H1 (cell line): ENCODE measurements at regions not wholly inside any gene's neighbourhood (a gene's known extent, or its start where the extent isn't known, plus 50 kb on each side); places are given as distances from the start of the nearest gene placed in this dataset.

ENCODE experiments used
- CTCF ChIA-PET: fragments of 300-600 bp; sonication (Branson Sonifier 250); formaldehyde crosslinking; loops from one replicate; lab custom pipeline; 2021; ENCODE audit not compliant: partially characterized antibody; lab: Charles Lee
- POLR2A ChIA-PET: fragments of 300-600 bp; sonication (Branson Sonifier 250); formaldehyde crosslinking; loops from one replicate; lab custom pipeline; 2021; ENCODE audit warnings: inconsistent platforms; ENCODE audit not compliant: partially characterized antibody; lab: Charles Lee
- DNase-seq, 2 experiments: peaks; one replicate each; pipeline versions ENCODE4 v3.0.0 to v3.0.0-alpha.2; 2010 to 2022; ENCODE audit warnings: low spot score in 2 of 2, low read depth in 1 of 2, mixed read lengths in 1 of 2
- FAIRE-seq: peaks from 2 replicates; lab custom pipeline; 2011; peaks lifted over from hg19 to GRCh38; lab: Jason Lieb, UNC
- H2AFZ ChIP-seq: 2 replicates; pipeline ENCODE4 v1.8.1; 2012; ENCODE audit warnings: low read length, inconsistent platforms
- H2AK5ac ChIP-seq: 2 replicates; pipeline ENCODE4 v1.6.1; 2013; ENCODE audit warnings: low read depth, low read length
- H2BK120ac ChIP-seq: replicated peaks from 2 replicates; pipeline ENCODE3; 2013; ENCODE audit warnings: low read depth, low read length, inconsistent platforms
- H2BK12ac ChIP-seq: 2 replicates; pipeline ENCODE4 v1.6.1; 2013; ENCODE audit warnings: low read depth, low read length
- H2BK15ac ChIP-seq: 2 replicates; pipeline ENCODE4 v1.6.1; 2013; ENCODE audit warnings: low read length
- H2BK20ac ChIP-seq: 2 replicates; pipeline ENCODE4 v1.6.1; 2013; ENCODE audit warnings: low read length
- H2BK5ac ChIP-seq: 2 replicates; pipeline ENCODE4 v1.6.1; 2013; ENCODE audit warnings: low read depth, low read length
- H3K14ac ChIP-seq: 2 replicates; pipeline ENCODE4 v1.6.1; 2013; ENCODE audit warnings: inconsistent platforms; ENCODE audit not compliant: insufficient read length
- H3K18ac ChIP-seq: 2 replicates; pipeline ENCODE4 v1.6.1; 2013; ENCODE audit warnings: low read length; ENCODE audit errors: extremely low read depth
- H3K23ac ChIP-seq: 2 replicates; pipeline ENCODE4 v1.6.1; 2013; ENCODE audit warnings: inconsistent platforms; ENCODE audit not compliant: insufficient read length
- H3K23me2 ChIP-seq: 2 replicates; pipeline ENCODE4 v1.6.1; 2013; ENCODE audit warnings: low read depth, low read length
- H3K27ac ChIP-seq: 2 replicates; pipeline ENCODE4 v1.6.1; 2011; ENCODE audit warnings: low read depth, low read length, inconsistent platforms
- H3K27me3 ChIP-seq, 4 experiments: replicated peaks in 1 of 4; 1 replicate in 1 of 4; 2 replicates in 3 of 4; pipeline versions ENCODE4 v1.6.1 to v1.8.1; 2011 to 2013; ENCODE audit warnings: low read length in 3 of 4, mild to moderate bottlenecking in 3 of 4, inconsistent platforms in 2 of 4, mixed read lengths in 2 of 4, moderate library complexity in 1 of 4; ENCODE audit not compliant: control insufficient read depth in 3 of 4, insufficient read depth in 3 of 4; ENCODE audit errors: extremely low read depth in 1 of 4
- H3K36me3 ChIP-seq, 4 experiments: 2 replicates each; pipeline versions ENCODE4 v1.6.1 to v1.8.1; 2011 to 2013; ENCODE audit warnings: mild to moderate bottlenecking in 4 of 4, low read length in 3 of 4, moderate library complexity in 2 of 4, control low read depth in 1 of 4, inconsistent platforms in 1 of 4; ENCODE audit not compliant: insufficient read depth in 4 of 4, control insufficient read depth in 2 of 4
- H3K4ac ChIP-seq: replicated peaks from 2 replicates; pipeline ENCODE3; 2013; ENCODE audit warnings: low read length, low read depth, mixed read lengths, inconsistent platforms; ENCODE audit not compliant: insufficient read length
- H3K4me1 ChIP-seq, 4 experiments: replicated peaks in 1 of 4; 1 replicate in 1 of 4; 2 replicates in 3 of 4; pipeline versions ENCODE4 v1.6.1 to v1.8.1; 2011 to 2013; ENCODE audit warnings: low read length in 3 of 4, inconsistent platforms in 2 of 4, mixed read lengths in 1 of 4; ENCODE audit not compliant: insufficient read depth in 4 of 4, control insufficient read depth in 3 of 4
- H3K4me2 ChIP-seq, 2 experiments: 2 replicates each; pipeline versions ENCODE4 v1.6.1 to v1.8.1; 2011 to 2013; ENCODE audit warnings: low read depth in 2 of 2, low read length in 2 of 2, control low read depth in 1 of 2, inconsistent platforms in 1 of 2, mild to moderate bottlenecking in 1 of 2; ENCODE audit not compliant: insufficient read depth in 1 of 2
- H3K4me3 ChIP-seq, 4 experiments: fragments of 200-600, 300-600 bp in 1 of 4; sonication (generic), shearing (Covaris generic), sonication (Bioruptor Twin) in 1 of 4; 2 replicates each; pipeline versions ENCODE4 v1.5.1 to v1.8.1; 2011 to 2016; ENCODE audit warnings: low read length in 4 of 4, low read depth in 3 of 4, control low read depth in 2 of 4, inconsistent platforms in 2 of 4, mild to moderate bottlenecking in 2 of 4, mixed read lengths in 1 of 4, moderate library complexity in 1 of 4; ENCODE audit not compliant: insufficient read depth in 2 of 4; ENCODE audit errors: extremely low read depth in 1 of 4
- H3K56ac ChIP-seq: replicated peaks from 2 replicates; pipeline ENCODE3; 2013; ENCODE audit warnings: low read depth, mild to moderate bottlenecking, mixed read lengths, low read length, inconsistent platforms; ENCODE audit not compliant: insufficient read length
- H3K79me1 ChIP-seq: 2 replicates; pipeline ENCODE4 v1.6.1; 2013; ENCODE audit warnings: low read depth, low read length, control low read depth
- H3K79me2 ChIP-seq, 2 experiments: 2 replicates each; pipeline versions ENCODE4 v1.6.1 to v1.8.1; 2012 to 2013; ENCODE audit warnings: low read length in 2 of 2, mild to moderate bottlenecking in 2 of 2, inconsistent platforms in 1 of 2; ENCODE audit not compliant: insufficient read depth in 2 of 2, control insufficient read depth in 1 of 2
- H3K9ac ChIP-seq, 4 experiments: replicated peaks in 1 of 4; 1 replicate in 1 of 4; 2 replicates in 3 of 4; pipeline versions ENCODE4 v1.6.1 to v1.8.1; 2011 to 2013; ENCODE audit warnings: low read depth in 3 of 4, low read length in 3 of 4, control low read depth in 2 of 4, mild to moderate bottlenecking in 2 of 4, moderate library complexity in 2 of 4, inconsistent platforms in 1 of 4; ENCODE audit errors: extremely low read depth in 1 of 4
- H3K9me3 ChIP-seq, 2 experiments: 2 replicates each; pipeline versions ENCODE4 v1.6.1 to v1.8.1; 2012 to 2013; ENCODE audit warnings: mild to moderate bottlenecking in 2 of 2, moderate library complexity in 2 of 2, control low read depth in 1 of 2, inconsistent platforms in 1 of 2, low read depth in 1 of 2, low read length in 1 of 2, mixed read lengths in 1 of 2; ENCODE audit not compliant: insufficient read depth in 2 of 2
- H4K20me1 ChIP-seq, 2 experiments: replicated peaks in 1 of 2; 2 replicates each; pipeline versions ENCODE3 to v1.8.1; 2011 to 2013; ENCODE audit warnings: inconsistent platforms in 2 of 2, low read length in 2 of 2, mild to moderate bottlenecking in 1 of 2; ENCODE audit not compliant: insufficient read depth in 2 of 2, control insufficient read depth in 1 of 2
- H4K5ac ChIP-seq: 2 replicates; pipeline ENCODE4 v1.6.1; 2013; ENCODE audit warnings: low read length, low read depth, mixed read lengths, inconsistent platforms; ENCODE audit not compliant: insufficient read length
- H4K8ac ChIP-seq: 2 replicates; pipeline ENCODE4 v1.8.0; 2013; ENCODE audit warnings: mild to moderate bottlenecking, moderate library complexity, low read length, inconsistent platforms; ENCODE audit not compliant: insufficient read depth; ENCODE audit errors: extremely low read depth
- H4K91ac ChIP-seq: replicated peaks from 2 replicates; pipeline ENCODE3; 2013; ENCODE audit warnings: low read length, mixed read lengths, inconsistent platforms; ENCODE audit not compliant: insufficient read length
- CBX8 ChIP-seq: fragments of 300-800, 300-1000 bp; sonication (generic); IDR thresholded peaks from 2 replicates; pipeline ENCODE4 v1.7.1; 2016; ENCODE audit warnings: low read depth, low read length, borderline replicate concordance
- CHD2 ChIP-seq: IDR thresholded peaks from 2 replicates; pipeline ENCODE4 v1.6.1; 2012; ENCODE audit warnings: low read length, improper control_type of control experiment
- KDM1A ChIP-seq: fragments of 200-600, 300-600 bp; sonication (generic); IDR thresholded peaks from 2 replicates; pipeline ENCODE4 v1.7.1; 2016; ENCODE audit warnings: mild to moderate bottlenecking, low read length, borderline replicate concordance
- NRF1 ChIP-seq: IDR thresholded peaks from 2 replicates; pipeline ENCODE4 v1.6.1; 2011; ENCODE audit warnings: mild to moderate bottlenecking, low read depth, low read length, improper control_type of control experiment
- POU5F1 ChIP-seq: IDR thresholded peaks from 2 replicates; pipeline ENCODE4 v1.6.1; 2011; ENCODE audit warnings: low read depth, mild to moderate bottlenecking, low read length, moderate library complexity
- SP2 ChIP-seq: IDR thresholded peaks from 2 replicates; pipeline ENCODE4 v1.6.1; 2012; ENCODE audit warnings: mild to moderate bottlenecking, low read length, inconsistent platforms
- WGBS, 2 experiments: shearing (Covaris generic) in 1 of 2; methylation state at CpG; one replicate each; pipeline versions ENCODE4 v1.1.6 to v1.1.7; 2013 to 2015; ENCODE audit warnings: low lambda C conversion rate in 2 of 2, mixed read lengths in 2 of 2, inconsistent platforms in 1 of 2, low coverage in 1 of 2, missing lambda C conversion rate in 1 of 2; ENCODE audit not compliant: insufficient replicate concordance in 2 of 2, insufficient coverage in 1 of 2, insufficient read length in 1 of 2; ENCODE audit errors: extremely low coverage in 1 of 2, missing lambda C conversion rate in 1 of 2; 5-methylcytosine and 5-hydroxymethylcytosine counted together

DNA sequence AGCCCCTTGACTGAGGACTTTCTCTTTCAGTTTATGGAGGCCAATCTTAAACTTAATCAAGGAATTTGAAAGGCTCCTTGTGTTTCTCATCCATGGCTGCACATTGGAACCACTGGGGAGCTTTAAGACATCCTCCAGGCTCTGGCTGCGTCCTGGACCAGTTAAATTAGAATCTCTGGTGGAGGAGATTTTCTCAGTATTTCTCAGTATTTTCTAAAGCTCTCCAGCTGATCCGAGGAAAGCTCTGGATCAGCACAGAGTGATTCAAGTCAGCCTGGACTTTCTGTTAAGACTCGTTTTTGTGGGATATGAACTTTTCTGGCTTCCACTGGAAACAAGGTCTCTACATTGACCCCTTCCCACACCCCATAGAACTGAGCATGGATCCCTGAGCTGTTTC is 249.8 kb downstream of the STK31 start:
- Histone ChIP-seq H3K79me1 (no peaks in the 10 kb centered on the region), H2BK12ac (no peak overlapping the region), H3K23me2 (no peaks in the 10 kb centered on the region), H3K23ac (no peak overlapping the region), H3K79me2 (no peaks in the 10 kb centered on the region), H4K20me1 (no peaks in the 10 kb centered on the region), H3K4ac (no peak overlapping the region), H2BK5ac (no peak overlapping the region), H2BK120ac (no peak overlapping the region), H3K18ac (no peak overlapping the region), H3K36me3 (no peaks in the 10 kb centered on the region), H3K4me2 (no peak overlapping the region), H3K4me1 (peaks cover 0 to 6% (median under 1%) of the 10 kb centered on the region in 4 experiments; a peak in 2 of 7 replicates), H3K9ac (no peak overlapping the region), H3K27me3 (no peaks in the 10 kb centered on the region), H4K91ac (no peak overlapping the region), H4K8ac (no peak overlapping the region), H2AFZ (no peak overlapping the region), H3K14ac (no peak overlapping the region), H3K9me3 (no peaks in the 10 kb centered on the region), H2BK15ac (no peak overlapping the region), H2AK5ac (no peak overlapping the region), H2BK20ac (no peak overlapping the region), H3K27ac (no peak overlapping the region), H3K56ac (no peak overlapping the region), H4K5ac (no peak overlapping the region), H3K4me3 (no peak overlapping the region)
- ChIA-PET CTCF (interaction anchor here (0.7 to 2.4 kb wide), 3 partner anchors 10 to 98 kb away, joined by 3 to 9 read pairs (median 8); no protein-coding TSS in a partner anchor), POLR2A (no interaction called here)
- FAIRE-seq (no peak), DNase-seq (no peak)
- TF ChIP-seq KDM1A (no peak), CHD2 (no peak), SP2 (no peak), POU5F1 (no peak), CBX8 (no peak), NRF1 (no peak)
- 83% methylated on average over 3 of the region's 3 CpGs; no CpG with 5 or more reads in 1 of the 2 experiments for WGBS, 2 experiments
